ENCODE measurements at regions not wholly inside any gene's neighbourhood (a gene's known extent, or its start where the extent isn't known, plus 50 kb on each side); places are given as distances from the start of the nearest gene placed in this dataset.

DNA sequence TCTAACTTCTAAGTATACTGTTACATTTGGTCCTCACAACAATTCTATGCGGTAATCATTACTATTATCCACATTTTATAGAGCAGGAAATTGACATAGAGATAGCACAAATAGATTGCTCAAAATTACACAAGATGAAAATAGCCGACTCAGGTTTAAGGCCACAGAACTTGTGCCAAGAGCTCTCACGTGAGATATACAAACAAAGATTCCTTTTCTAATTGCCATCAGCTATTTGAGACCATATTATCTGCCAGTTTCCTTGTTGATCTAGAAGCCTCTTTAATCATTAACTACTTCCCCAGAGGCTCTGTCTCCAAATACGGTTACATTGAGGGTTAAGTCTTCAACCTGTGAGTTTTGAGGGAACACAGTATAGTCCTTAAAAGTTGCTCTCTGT, 61.0 kb upstream of the GLYATL1B start:
- Histone ChIP-seq H3K4me1 (ENCODE audit: control insufficient read depth in 1 of 2, insufficient read depth in 2 of 2, low read length in 2 of 2) (no peaks in the 10 kb centered on the region), H3K27me3 (ENCODE audit: insufficient read depth, low read length) (peaks cover 30% of the 10 kb centered on the region; the same call in 1 of the 2 replicates), H3K9me3 (ENCODE audit: control insufficient read depth in 1 of 2, insufficient read depth in 1 of 2, low read depth in 1 of 2, low read length in 2 of 2) (no peaks in the 10 kb centered on the region), H3K4me2 (ENCODE audit: low read length) (no peak overlapping the region), H2AFZ (ENCODE audit: low read depth, low read length, poor library complexity, severe bottlenecking) (no peak overlapping the region), H3K4me3 (replicated peaks in 1 of 2; ENCODE audit: low read depth in 1 of 2, low read length in 2 of 2) (no peak overlapping the region), H3K9ac (ENCODE audit: low read length) (no peak overlapping the region), H3K36me3 (ENCODE audit: control insufficient read depth in 1 of 2, insufficient read depth in 2 of 2, low read length in 2 of 2) (no peaks in the 10 kb centered on the region), H4K20me1 (ENCODE audit: insufficient read depth) (no peaks in the 10 kb centered on the region), H3K27ac (ENCODE audit: low read depth, low read length) (no peak overlapping the region), H3K9me2 (ENCODE audit: insufficient read depth) (no peaks in the 10 kb centered on the region), H3K79me2 (ENCODE audit: insufficient read depth, low read length) (no peaks in the 10 kb centered on the region)
- no peak for DNase-seq (ENCODE audit: low read depth, low spot score)
- POLR2A ChIA-PET = no interaction called here
- CTCF ChIA-PET = no interaction called here
- RAD21 ChIA-PET (ENCODE audit: low non-redundant PET in 1 of 2, low total read pairs in 2 of 2, uncharacterized antibody in 2 of 2, unreplicated experiment in 2 of 2) = no interaction called here
- TF ChIP-seq EGR1 (IDR thresholded peaks at IDR 0.05; ENCODE audit: low read depth) (no peak), EZH2 (IDR thresholded peaks at IDR 0.05) (no peak), EZH2phosphoT487 (IDR thresholded peaks at IDR 0.05; ENCODE audit: borderline replicate concordance) (no peak), TCF7L2 (IDR thresholded peaks at IDR 0.05; ENCODE audit: borderline replicate concordance, extremely low read depth, insufficient read depth, insufficient read length) (no peak), FOSL1 (IDR thresholded peaks at IDR 0.05; ENCODE audit: low read depth) (no peak), ZNF274 (IDR thresholded peaks at IDR 0.05; ENCODE audit: low read depth, low read length) (no peak), YY1 (IDR thresholded peaks at IDR 0.05; ENCODE audit: extremely low read depth, insufficient replicate concordance, low read depth, low read length) (no peak), POLR2A (IDR thresholded peaks at IDR 0.05; ENCODE audit: borderline replicate concordance, extremely low read depth, insufficient read depth, insufficient read length) (no peak), CBX3 (IDR thresholded peaks at IDR 0.05; ENCODE audit: low read depth) (no peak), ZFX (IDR thresholded peaks at IDR 0.05) (no peak), SP1 (IDR thresholded peaks at IDR 0.05; ENCODE audit: low read depth) (no peak), SRF (IDR thresholded peaks at IDR 0.05; ENCODE audit: low read depth) (no peak), SIN3A (IDR thresholded peaks at IDR 0.05; ENCODE audit: low read depth) (no peak), ELF1 (IDR thresholded peaks at IDR 0.05; ENCODE audit: borderline replicate concordance, low read depth) (no peak), RAD21 (IDR thresholded peaks at IDR 0.05; ENCODE audit: low read depth) (no peak), CEBPB (IDR thresholded peaks at IDR 0.05; ENCODE audit: low read depth) (no peak)
- TF ChIP-seq, protein P1, sequence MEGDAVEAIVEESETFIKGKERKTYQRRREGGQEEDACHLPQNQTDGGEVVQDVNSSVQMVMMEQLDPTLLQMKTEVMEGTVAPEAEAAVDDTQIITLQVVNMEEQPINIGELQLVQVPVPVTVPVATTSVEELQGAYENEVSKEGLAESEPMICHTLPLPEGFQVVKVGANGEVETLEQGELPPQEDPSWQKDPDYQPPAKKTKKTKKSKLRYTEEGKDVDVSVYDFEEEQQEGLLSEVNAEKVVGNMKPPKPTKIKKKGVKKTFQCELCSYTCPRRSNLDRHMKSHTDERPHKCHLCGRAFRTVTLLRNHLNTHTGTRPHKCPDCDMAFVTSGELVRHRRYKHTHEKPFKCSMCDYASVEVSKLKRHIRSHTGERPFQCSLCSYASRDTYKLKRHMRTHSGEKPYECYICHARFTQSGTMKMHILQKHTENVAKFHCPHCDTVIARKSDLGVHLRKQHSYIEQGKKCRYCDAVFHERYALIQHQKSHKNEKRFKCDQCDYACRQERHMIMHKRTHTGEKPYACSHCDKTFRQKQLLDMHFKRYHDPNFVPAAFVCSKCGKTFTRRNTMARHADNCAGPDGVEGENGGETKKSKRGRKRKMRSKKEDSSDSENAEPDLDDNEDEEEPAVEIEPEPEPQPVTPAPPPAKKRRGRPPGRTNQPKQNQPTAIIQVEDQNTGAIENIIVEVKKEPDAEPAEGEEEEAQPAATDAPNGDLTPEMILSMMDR (IDR thresholded peaks at IDR 0.05 in 2 of 3, conservative IDR thresholded peaks at IDR 0.05 in 1 of 3; ENCODE audit: borderline replicate concordance in 1 of 3, insufficient read depth in 1 of 3, low read depth in 2 of 3, low read length in 2 of 3) = no peak
- TF ChIP-seq, protein P2, sequence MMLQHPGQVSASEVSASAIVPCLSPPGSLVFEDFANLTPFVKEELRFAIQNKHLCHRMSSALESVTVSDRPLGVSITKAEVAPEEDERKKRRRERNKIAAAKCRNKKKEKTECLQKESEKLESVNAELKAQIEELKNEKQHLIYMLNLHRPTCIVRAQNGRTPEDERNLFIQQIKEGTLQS (IDR thresholded peaks at IDR 0.05) = no peak
- TF ChIP-seq, protein P3, sequence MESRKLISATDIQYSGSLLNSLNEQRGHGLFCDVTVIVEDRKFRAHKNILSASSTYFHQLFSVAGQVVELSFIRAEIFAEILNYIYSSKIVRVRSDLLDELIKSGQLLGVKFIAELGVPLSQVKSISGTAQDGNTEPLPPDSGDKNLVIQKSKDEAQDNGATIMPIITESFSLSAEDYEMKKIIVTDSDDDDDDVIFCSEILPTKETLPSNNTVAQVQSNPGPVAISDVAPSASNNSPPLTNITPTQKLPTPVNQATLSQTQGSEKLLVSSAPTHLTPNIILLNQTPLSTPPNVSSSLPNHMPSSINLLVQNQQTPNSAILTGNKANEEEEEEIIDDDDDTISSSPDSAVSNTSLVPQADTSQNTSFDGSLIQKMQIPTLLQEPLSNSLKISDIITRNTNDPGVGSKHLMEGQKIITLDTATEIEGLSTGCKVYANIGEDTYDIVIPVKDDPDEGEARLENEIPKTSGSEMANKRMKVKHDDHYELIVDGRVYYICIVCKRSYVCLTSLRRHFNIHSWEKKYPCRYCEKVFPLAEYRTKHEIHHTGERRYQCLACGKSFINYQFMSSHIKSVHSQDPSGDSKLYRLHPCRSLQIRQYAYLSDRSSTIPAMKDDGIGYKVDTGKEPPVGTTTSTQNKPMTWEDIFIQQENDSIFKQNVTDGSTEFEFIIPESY (IDR thresholded peaks at IDR 0.05; ENCODE audit: extremely low read depth, insufficient replicate concordance, low read length) = no peak
- TF ChIP-seq, protein P4, sequence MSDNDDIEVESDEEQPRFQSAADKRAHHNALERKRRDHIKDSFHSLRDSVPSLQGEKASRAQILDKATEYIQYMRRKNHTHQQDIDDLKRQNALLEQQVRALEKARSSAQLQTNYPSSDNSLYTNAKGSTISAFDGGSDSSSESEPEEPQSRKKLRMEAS (IDR thresholded peaks at IDR 0.05) = no peak
- no TSS peak for BruUV-seq (replicated peaks)
- no peak for ATAC-seq
- intact Hi-C loops (cut with micrococcal nuclease) = no loop called here

Data from HCT116 (cell line).